ENCODE measurements at regions not wholly inside any gene's neighbourhood (a gene's known extent, or its start where the extent isn't known, plus 50 kb on each side); places are given as distances from the start of the nearest gene placed in this dataset.

GRCh38 chr10:4028027-4028471, 243.0 kb upstream of the KLF6 start:
- no peak for DNase-seq
- intact Hi-C loops (cut with micrococcal nuclease; ENCODE audit: unreplicated experiment) = no loop called here
- Mint-ChIP-seq H3K27me3 (ENCODE audit: unreplicated experiment) (no peaks in the 10 kb centered on the region), H3K4me1 (ENCODE audit: low read depth, unreplicated experiment) (no peaks in the 10 kb centered on the region), H3K27ac (ENCODE audit: unreplicated experiment) (no peak overlapping the region), H3K9me3 (ENCODE audit: low read depth, unreplicated experiment) (no peaks in the 10 kb centered on the region), H3K4me3 (ENCODE audit: low read depth, unreplicated experiment) (no peak overlapping the region), H3K36me3 (ENCODE audit: insufficient read depth, unreplicated experiment) (no peaks in the 10 kb centered on the region)
- CTCF ChIA-PET = no interaction called here
- BruUV-seq (replicated peaks) = no TSS peak
- no peak for TF ChIP-seq CTCF (IDR thresholded peaks at IDR 0.05; ENCODE audit: unreplicated experiment)

- H3K27ac Mint-ChIP-seq (ENCODE audit: unreplicated experiment) = no peak overlapping the region
- CTCF ChIA-PET = no interaction called here
Measured at GRCh38 chr10:4025339-4025738, 240.3 kb upstream of the KLF6 start.

GRCh38 chr10:4024516-4025245, 239.7 kb upstream of the KLF6 start:
- no TSS peak for BruUV-seq (replicated peaks)

More at GRCh38 chr10:4025339-4025738, 240.3 kb upstream of the KLF6 start:
- no peak for TF ChIP-seq CTCF (IDR thresholded peaks at IDR 0.05; ENCODE audit: unreplicated experiment)
- Mint-ChIP-seq H3K9me3 (ENCODE audit: low read depth, unreplicated experiment) (no peaks in the 10 kb centered on the region), H3K4me1 (ENCODE audit: low read depth, unreplicated experiment) (no peaks in the 10 kb centered on the region), H3K36me3 (ENCODE audit: insufficient read depth, unreplicated experiment) (no peaks in the 10 kb centered on the region), H3K4me3 (ENCODE audit: low read depth, unreplicated experiment) (no peak overlapping the region), H3K27me3 (ENCODE audit: unreplicated experiment) (no peaks in the 10 kb centered on the region)
- BruUV-seq (replicated peaks) = no TSS peak
- intact Hi-C loops (cut with micrococcal nuclease; ENCODE audit: unreplicated experiment) = no loop called here
- DNase-seq = no peak

GRCh38 chr10:4024027-4024426, 239.0 kb upstream of the KLF6 start:
- Mint-ChIP-seq H3K27ac (ENCODE audit: unreplicated experiment) (no peak overlapping the region), H3K4me3 (ENCODE audit: low read depth, unreplicated experiment) (no peak overlapping the region), H3K4me1 (ENCODE audit: low read depth, unreplicated experiment) (no peaks in the 10 kb centered on the region), H3K27me3 (ENCODE audit: unreplicated experiment) (no peaks in the 10 kb centered on the region), H3K9me3 (ENCODE audit: low read depth, unreplicated experiment) (no peaks in the 10 kb centered on the region), H3K36me3 (ENCODE audit: insufficient read depth, unreplicated experiment) (no peaks in the 10 kb centered on the region)
- no peak for DNase-seq
- intact Hi-C loops (cut with micrococcal nuclease; ENCODE audit: unreplicated experiment) = no loop called here
- TF ChIP-seq CTCF (IDR thresholded peaks at IDR 0.05; ENCODE audit: unreplicated experiment) = no peak
- CTCF ChIA-PET = no interaction called here
- BruUV-seq (replicated peaks) = no TSS peak

More at GRCh38 chr10:4024516-4025245, 239.7 kb upstream of the KLF6 start:
- no peak for TF ChIP-seq CTCF (IDR thresholded peaks at IDR 0.05; ENCODE audit: unreplicated experiment)
- Mint-ChIP-seq H3K27ac (ENCODE audit: unreplicated experiment) (no peak overlapping the region), H3K9me3 (ENCODE audit: low read depth, unreplicated experiment) (no peaks in the 10 kb centered on the region), H3K4me1 (ENCODE audit: low read depth, unreplicated experiment) (no peaks in the 10 kb centered on the region), H3K4me3 (ENCODE audit: low read depth, unreplicated experiment) (no peak overlapping the region), H3K27me3 (ENCODE audit: unreplicated experiment) (no peaks in the 10 kb centered on the region), H3K36me3 (ENCODE audit: insufficient read depth, unreplicated experiment) (no peaks in the 10 kb centered on the region)
- no peak for DNase-seq
- CTCF ChIA-PET = no interaction called here
- intact Hi-C loops (cut with micrococcal nuclease; ENCODE audit: unreplicated experiment) = no loop called here

All from Calu3 (cell line).